ENCODE measurements at regions not wholly inside any gene's neighbourhood (a gene's known extent, or its start where the extent isn't known, plus 50 kb on each side); places are given as distances from the start of the nearest gene placed in this dataset.

GRCh38 chr2:16523711-16524110 lies 141.9 kb downstream of the CYRIA start:
- H3K27me3 ChIP-seq (ENCODE audit: control insufficient read depth in 3 of 3, insufficient read depth in 3 of 3, low read length in 2 of 3): no peaks in the 10 kb centered on the region
- H3K9ac ChIP-seq (ENCODE audit: insufficient read depth in 1 of 2, low read length in 2 of 2): no peak overlapping the region
- H3K4me1 ChIP-seq (ENCODE audit: control insufficient read depth in 5 of 5, insufficient read depth in 5 of 5, low read length in 5 of 5): peaks cover 0 to 15% (median 4%) of the 10 kb centered on the region in 5 donors
- DNase-seq (no peak), ATAC-seq (ENCODE audit: insufficient read depth, low FRiP score) (no peak)
- H3K36me3 ChIP-seq (ENCODE audit: control insufficient read depth in 4 of 4, insufficient read depth in 4 of 4, low read length in 4 of 4): no peaks in the 10 kb centered on the region
- no peak overlapping the region for H3K4me3 ChIP-seq
- no peaks in the 10 kb centered on the region for H3K9me3 ChIP-seq (ENCODE audit: control insufficient read depth in 4 of 4, insufficient read depth in 3 of 4, low read length in 3 of 4)
- 88 to 89% methylated on average over 8 of the region's 8 CpGs for WGBS, 2 donors
- TF ChIP-seq CTCF (IDR thresholded peaks at IDR 0.05; ENCODE audit: control extremely low read depth, extremely low read depth): no peak
- H3K27ac ChIP-seq (ENCODE audit: low read depth in 1 of 2, low read length in 1 of 2): no peak overlapping the region

DNA sequence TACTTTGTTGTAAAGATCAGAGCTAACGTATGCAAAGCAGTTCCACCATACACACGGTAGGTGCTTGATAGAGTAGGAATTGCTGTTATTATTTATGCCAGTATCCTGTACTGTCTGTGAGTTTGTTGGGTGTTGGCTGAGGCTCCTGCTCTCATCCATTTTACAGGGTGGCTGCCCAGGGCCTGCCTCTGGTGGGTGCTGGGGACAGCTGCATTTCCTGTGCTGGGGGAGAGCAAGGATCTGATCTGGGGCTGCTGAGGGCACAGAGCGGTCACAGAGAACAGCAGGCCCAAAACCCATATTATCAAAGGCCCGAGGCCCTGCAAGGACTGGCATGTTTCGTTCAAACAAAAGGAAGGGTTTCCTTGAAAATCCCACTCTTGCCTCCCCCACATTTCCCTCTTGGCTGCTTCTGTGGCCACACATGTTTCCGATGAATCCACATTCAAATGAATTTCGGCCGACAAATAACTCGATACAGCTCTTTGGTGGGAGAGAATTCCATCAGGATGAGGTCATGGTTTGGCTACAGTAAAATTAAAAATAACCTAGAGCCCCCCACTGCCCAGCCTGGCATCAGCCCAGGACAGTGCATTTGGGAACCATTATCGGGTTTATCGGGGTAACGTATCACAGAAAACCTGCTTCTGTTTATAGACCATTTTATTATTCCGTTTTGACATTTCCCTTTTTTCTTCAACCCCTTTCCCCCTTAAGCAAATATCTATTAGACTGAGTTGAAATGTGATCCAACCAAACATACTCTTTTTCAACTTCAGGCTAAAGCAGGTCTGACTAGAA lies 143.4 kb downstream of the CYRIA start:
- Histone ChIP-seq H3K4me1 (ENCODE audit: control insufficient read depth in 5 of 5, insufficient read depth in 5 of 5, low read length in 5 of 5) (peaks cover 0 to 15% (median 4%) of the 10 kb centered on the region in 5 donors), H3K36me3 (ENCODE audit: control insufficient read depth in 4 of 4, insufficient read depth in 4 of 4, low read length in 4 of 4) (no peaks in the 10 kb centered on the region), H3K9ac (ENCODE audit: insufficient read depth in 1 of 2, low read length in 2 of 2) (no peak overlapping the region), H3K27ac (ENCODE audit: low read depth in 1 of 2, low read length in 1 of 2) (no peak overlapping the region), H3K4me3 (no peak overlapping the region), H3K27me3 (ENCODE audit: control insufficient read depth in 3 of 3, insufficient read depth in 3 of 3, low read length in 2 of 3) (no peaks in the 10 kb centered on the region), H3K9me3 (ENCODE audit: control insufficient read depth in 4 of 4, insufficient read depth in 3 of 4, low read length in 3 of 4) (no peaks in the 10 kb centered on the region)
- 59 to 80% methylated on average over 13 of the region's 13 CpGs for WGBS, 2 donors
- TF ChIP-seq CTCF (IDR thresholded peaks at IDR 0.05; ENCODE audit: control extremely low read depth, extremely low read depth): no peak
- ATAC-seq (ENCODE audit: insufficient read depth, low FRiP score) (no peak), DNase-seq (peak; percentile 57 to 73 (median 70))

DNA sequence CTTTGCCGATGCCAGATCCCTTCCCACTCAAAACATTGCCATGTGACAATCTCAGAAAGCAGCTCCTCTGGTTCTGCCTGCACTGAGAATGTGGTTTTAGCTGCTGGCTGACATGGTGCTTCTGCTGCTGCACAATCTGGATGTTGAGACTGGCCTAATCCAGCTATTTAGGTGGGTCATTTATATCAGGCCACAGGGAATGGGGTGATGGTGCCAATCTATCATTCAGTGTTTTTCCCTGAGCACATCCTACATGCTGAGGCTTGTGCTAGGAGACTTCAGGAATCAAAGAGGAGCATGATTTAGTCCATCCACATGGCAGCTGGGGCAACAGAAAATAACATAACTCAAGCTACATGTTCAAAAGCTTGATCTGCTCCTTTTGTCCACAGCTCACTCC lies 144.7 kb downstream of the CYRIA start:
- ATAC-seq (ENCODE audit: insufficient read depth, low FRiP score): no peak

More for the DNA sequence above, 144.7 kb downstream of the CYRIA start:
- WGBS, 2 donors: 0% methylated on average over 1 of the region's 1 CpG
- H3K36me3 ChIP-seq (ENCODE audit: control insufficient read depth in 4 of 4, insufficient read depth in 4 of 4, low read length in 4 of 4): no peaks in the 10 kb centered on the region
- no peaks in the 10 kb centered on the region for H3K9me3 ChIP-seq (ENCODE audit: control insufficient read depth in 4 of 4, insufficient read depth in 3 of 4, low read length in 3 of 4)
- H3K4me1 ChIP-seq (ENCODE audit: control insufficient read depth in 5 of 5, insufficient read depth in 5 of 5, low read length in 5 of 5): peaks cover 0 to 15% (median 4%) of the 10 kb centered on the region in 5 donors
- no peak for TF ChIP-seq CTCF (IDR thresholded peaks at IDR 0.05; ENCODE audit: control extremely low read depth, extremely low read depth)
- H3K4me3 ChIP-seq: no peak overlapping the region
- H3K27ac ChIP-seq (ENCODE audit: low read depth in 1 of 2, low read length in 1 of 2): no peak overlapping the region
- DNase-seq: no peak
- no peak overlapping the region for H3K9ac ChIP-seq (ENCODE audit: insufficient read depth in 1 of 2, low read length in 2 of 2)
- H3K27me3 ChIP-seq (ENCODE audit: control insufficient read depth in 3 of 3, insufficient read depth in 3 of 3, low read length in 2 of 3): no peaks in the 10 kb centered on the region
